DOHH2 (cell line): ENCODE measurements at regions not wholly inside any gene's neighbourhood (a gene's known extent, or its start where the extent isn't known, plus 50 kb on each side); places are given as distances from the start of the nearest gene placed in this dataset.

Source experiments
- H3F3A ChIP-seq: fragments of 200-600 bp; sonication (generic), shearing (Covaris generic); 2 replicates; pipeline ENCODE4 v1.6.0; 2016; ENCODE audit warnings: antibody characterized with exemption, mild to moderate bottlenecking; ENCODE audit not compliant: control insufficient read depth, insufficient read depth
- H3K27ac ChIP-seq: fragments of 200-600 bp; sonication (generic); 2 replicates; pipeline ENCODE4 v1.5.1; 2014; ENCODE audit warnings: low read depth, mild to moderate bottlenecking, low read length, moderate library complexity
- H3K27me3 ChIP-seq: fragments of 200-600 bp; sonication (generic); 2 replicates; pipeline ENCODE4 v1.6.1; 2014; ENCODE audit warnings: mild to moderate bottlenecking, low read length, mixed read lengths; ENCODE audit not compliant: control insufficient read depth
- H3K36me3 ChIP-seq: fragments of 200-600 bp; sonication (generic); 2 replicates; pipeline ENCODE4 v1.6.1; 2014; ENCODE audit warnings: mild to moderate bottlenecking, low read length, moderate library complexity, mixed read lengths; ENCODE audit not compliant: control insufficient read depth
- H3K4me1 ChIP-seq: fragments of 200-600 bp; sonication (generic); 2 replicates; pipeline ENCODE4 v1.6.1; 2014; ENCODE audit warnings: mild to moderate bottlenecking, low read length, mixed read lengths; ENCODE audit not compliant: control insufficient read depth
- H3K4me2 ChIP-seq: fragments of 200-600 bp; sonication (generic); 2 replicates; pipeline ENCODE4 v1.6.0; 2014; ENCODE audit warnings: mild to moderate bottlenecking, low read length, moderate library complexity
- H3K4me3 ChIP-seq: fragments of 200-600 bp; sonication (generic); 2 replicates; pipeline ENCODE4 v1.5.1; 2014; ENCODE audit warnings: mild to moderate bottlenecking, low read length, mixed read lengths
- H3K79me2 ChIP-seq: fragments of 200-600 bp; sonication (generic); 2 replicates; pipeline ENCODE4 v1.6.1; 2014; ENCODE audit warnings: mild to moderate bottlenecking, low read length, mixed read lengths; ENCODE audit not compliant: control insufficient read depth
- H3K9me2 ChIP-seq: fragments of 200-600 bp; sonication (generic); replicated peaks from 2 replicates; pipeline ENCODE4 v1.6.1; 2014; ENCODE audit warnings: mild to moderate bottlenecking, low read length, mixed read lengths; ENCODE audit not compliant: control insufficient read depth
- H3K9me3 ChIP-seq: fragments of 200-600 bp; sonication (generic); 2 replicates; pipeline ENCODE4 v1.6.1; 2014; ENCODE audit warnings: antibody characterized with exemption, low read length, mixed read lengths; ENCODE audit not compliant: control insufficient read depth, insufficient read depth
- H4K20me1 ChIP-seq: fragments of 200-600 bp; sonication (generic); 2 replicates; pipeline ENCODE4 v1.6.0; 2014; ENCODE audit warnings: low read depth, mild to moderate bottlenecking, antibody characterized with exemption, low read length, moderate library complexity; ENCODE audit not compliant: control insufficient read depth, insufficient read depth
- CTCF ChIP-seq: fragments of 200-600 bp; sonication (generic); IDR thresholded peaks from one replicate; pipeline ENCODE4 v1.5.1; 2014; ENCODE audit warnings: antibody characterized with exemption, mild to moderate bottlenecking, low read depth, low read length; ENCODE audit not compliant: poor library complexity, severe bottlenecking
- EZH2phosphoT487 ChIP-seq: fragments of 200-600 bp; sonication (generic); IDR thresholded peaks from 2 replicates; pipeline ENCODE4 v1.6.1; 2017; ENCODE audit warnings: borderline replicate concordance, mild to moderate bottlenecking, antibody characterized with exemption, low read length, moderate library complexity, mixed read lengths

- Histone ChIP-seq H3K27ac (no peak overlapping the region), H3K36me3 (no peaks in the 10 kb centered on the region), H3K9me2 (no peaks in the 10 kb centered on the region), H3K4me3 (no peak overlapping the region), H3K4me2 (no peak overlapping the region), H3K9me3 (no peaks in the 10 kb centered on the region), H3K4me1 (no peaks in the 10 kb centered on the region), H3K79me2 (no peaks in the 10 kb centered on the region), H4K20me1 (no peaks in the 10 kb centered on the region), H3K27me3 (peaks cover 4% of the 10 kb centered on the region; the same call in 1 of the 2 replicates), H3F3A (no peaks in the 10 kb centered on the region)
- TF ChIP-seq EZH2phosphoT487 (no peak), CTCF (no peak)
Observed at GRCh38 chr11:15653191-15653710, 538.5 kb downstream of the INSC start.

GRCh38 chr11:15654451-15654850 is 539.7 kb downstream of the INSC start:
- H3K4me1 ChIP-seq, result no peaks in the 10 kb centered on the region
- no peaks in the 10 kb centered on the region for H3K9me3 ChIP-seq
- peaks cover 4% of the 10 kb centered on the region; the same call in 1 of the 2 replicates for H3K27me3 ChIP-seq
- H3K9me2 ChIP-seq, result no peaks in the 10 kb centered on the region
- H3K4me3 ChIP-seq, result no peak overlapping the region
- no peaks in the 10 kb centered on the region for H4K20me1 ChIP-seq
- no peaks in the 10 kb centered on the region for H3K36me3 ChIP-seq
- H3K4me2 ChIP-seq, result no peak overlapping the region
- no peaks in the 10 kb centered on the region for H3K79me2 ChIP-seq
- no peaks in the 10 kb centered on the region for H3F3A ChIP-seq
- H3K27ac ChIP-seq, result no peak overlapping the region
- no peak for TF ChIP-seq CTCF
- TF ChIP-seq EZH2phosphoT487, result no peak

GRCh38 chr11:15655552-15655951 is 540.8 kb downstream of the INSC start:
- H3K4me1 ChIP-seq, result no peaks in the 10 kb centered on the region
- TF ChIP-seq EZH2phosphoT487, result no peak
- no peak for TF ChIP-seq CTCF
- no peaks in the 10 kb centered on the region for H3K79me2 ChIP-seq
- no peaks in the 10 kb centered on the region for H3F3A ChIP-seq
- H3K27me3 ChIP-seq, result peaks cover under 1% of the 10 kb centered on the region; the same call in 1 of the 2 replicates
- H3K9me2 ChIP-seq, result no peaks in the 10 kb centered on the region
- no peak overlapping the region for H3K4me2 ChIP-seq
- H3K4me3 ChIP-seq, result no peak overlapping the region
- no peaks in the 10 kb centered on the region for H4K20me1 ChIP-seq
- H3K27ac ChIP-seq, result no peak overlapping the region
- H3K9me3 ChIP-seq, result no peaks in the 10 kb centered on the region
- no peaks in the 10 kb centered on the region for H3K36me3 ChIP-seq
